SU-DHL-6 (cell line): ENCODE measurements at regions not wholly inside any gene's neighbourhood (a gene's known extent, or its start where the extent isn't known, plus 50 kb on each side); places are given as distances from the start of the nearest gene placed in this dataset.

Source experiments
- H2AFZ ChIP-seq: fragments of 200-600 bp; sonication (generic); 2 replicates; pipeline ENCODE4 v1.6.1; 2014; ENCODE audit warnings: low read depth, mild to moderate bottlenecking, moderate library complexity, mixed read lengths, antibody characterized with exemption, low read length; ENCODE audit not compliant: severe bottlenecking
- H3F3A ChIP-seq: fragments of 200-600 bp; shearing (Covaris generic); 2 replicates; pipeline ENCODE4 v1.6.0; 2016; ENCODE audit warnings: antibody characterized with exemption, mild to moderate bottlenecking; ENCODE audit not compliant: insufficient read depth
- H3K27ac ChIP-seq: fragments of 200-600 bp; sonication (generic); 2 replicates; pipeline ENCODE4 v1.5.1; 2016; ENCODE audit warnings: low read depth, mild to moderate bottlenecking, low read length, moderate library complexity, mixed read lengths
- H3K27me3 ChIP-seq: fragments of 200-600 bp; sonication (generic), shearing (Covaris generic); 2 replicates; pipeline ENCODE4 v1.6.0; 2014; ENCODE audit warnings: mild to moderate bottlenecking, low read length
- H3K36me3 ChIP-seq: fragments of 200-600 bp; sonication (generic); 2 replicates; pipeline ENCODE4 v1.6.1; 2014; ENCODE audit warnings: mild to moderate bottlenecking, low read length, mixed read lengths
- H3K4me2 ChIP-seq: fragments of 300-600, 200-600 bp; shearing (Covaris generic), sonication (generic); 2 replicates; pipeline ENCODE4 v1.6.0; 2014; ENCODE audit warnings: low read length, low read depth, mild to moderate bottlenecking; ENCODE audit not compliant: poor library complexity, severe bottlenecking
- H3K4me3 ChIP-seq: fragments of 200-600 bp; sonication (generic); 2 replicates; pipeline ENCODE4 v1.5.1; 2014; ENCODE audit warnings: antibody characterized with exemption, low read length, mild to moderate bottlenecking, mixed read lengths; ENCODE audit not compliant: insufficient read depth, poor library complexity, severe bottlenecking
- H3K79me2 ChIP-seq: fragments of 200-600 bp; sonication (generic); 2 replicates; pipeline ENCODE4 v1.6.1; 2014; ENCODE audit warnings: mild to moderate bottlenecking, low read length, moderate library complexity; ENCODE audit not compliant: insufficient read depth
- H3K9ac ChIP-seq: fragments of 200-600 bp; sonication (generic); 2 replicates; pipeline ENCODE4 v1.7.0; 2014; ENCODE audit warnings: mild to moderate bottlenecking, low read length
- H3K9me2 ChIP-seq: fragments of 200-600 bp; sonication (generic); replicated peaks from 2 replicates; pipeline ENCODE4 v1.6.1; 2014; ENCODE audit warnings: low read length; ENCODE audit not compliant: insufficient read depth
- H3K9me3 ChIP-seq: fragments of 200-600 bp; sonication (generic); 2 replicates; pipeline ENCODE4 v1.6.1; 2014; ENCODE audit warnings: low read length, mixed read lengths; ENCODE audit not compliant: insufficient read depth
- H4K20me1 ChIP-seq: fragments of 200-600 bp; sonication (generic); 2 replicates; pipeline ENCODE4 v1.6.1; 2014; ENCODE audit warnings: low read depth, mild to moderate bottlenecking, antibody characterized with exemption, low read length, moderate library complexity, mixed read lengths
- CTCF ChIP-seq: fragments of 200-600 bp; sonication (generic); IDR thresholded peaks from one replicate; pipeline ENCODE4 v1.5.1; 2017; ENCODE audit warnings: antibody characterized with exemption, mild to moderate bottlenecking, low read length, moderate library complexity; ENCODE audit not compliant: insufficient read depth, poor library complexity, severe bottlenecking
- EZH2phosphoT487 ChIP-seq: fragments of 200-600 bp; sonication (generic), shearing (Covaris generic); conservative IDR thresholded peaks from 2 replicates; pipeline ENCODE4 v1.6.1; 2018; ENCODE audit warnings: mild to moderate bottlenecking, antibody characterized with exemption, low read length, moderate library complexity, mixed read lengths

- no peaks in the 10 kb centered on the region for H3K36me3 ChIP-seq
- no peaks in the 10 kb centered on the region for H3K27me3 ChIP-seq
- no peaks in the 10 kb centered on the region for H3K9me3 ChIP-seq
- TF ChIP-seq EZH2phosphoT487 (no peak), CTCF (no peak)
- H3K9ac ChIP-seq: no peak overlapping the region
- no peak overlapping the region for H3K4me2 ChIP-seq
- H4K20me1 ChIP-seq: no peaks in the 10 kb centered on the region
- H2AFZ ChIP-seq: no peak overlapping the region
- H3K9me2 ChIP-seq: no peaks in the 10 kb centered on the region
- no peaks in the 10 kb centered on the region for H3K79me2 ChIP-seq
- no peaks in the 10 kb centered on the region for H3F3A ChIP-seq
- H3K4me3 ChIP-seq: no peak overlapping the region
- no peak overlapping the region for H3K27ac ChIP-seq
Measured at GRCh38 chr1:29849991-29850757, 613.9 kb downstream of the PTPRU start.

- TF ChIP-seq CTCF: peak; percentile 70
- TF ChIP-seq EZH2phosphoT487: no peak
- Histone ChIP-seq H3K27me3 (no peaks in the 10 kb centered on the region), H3K9me2 (no peaks in the 10 kb centered on the region), H3F3A (no peaks in the 10 kb centered on the region), H3K9ac (no peak overlapping the region), H3K79me2 (no peaks in the 10 kb centered on the region), H4K20me1 (no peaks in the 10 kb centered on the region), H3K4me3 (no peak overlapping the region), H3K9me3 (no peaks in the 10 kb centered on the region), H3K4me2 (no peak overlapping the region), H2AFZ (no peak overlapping the region), H3K36me3 (no peaks in the 10 kb centered on the region), H3K27ac (no peak overlapping the region)
Measured at GRCh38 chr1:29849038-29849750, 612.9 kb downstream of the PTPRU start.

- Histone ChIP-seq H3K4me3 (no peak overlapping the region), H3K9me2 (no peaks in the 10 kb centered on the region), H3F3A (no peaks in the 10 kb centered on the region), H3K79me2 (no peaks in the 10 kb centered on the region), H3K27ac (no peak overlapping the region), H3K4me2 (no peak overlapping the region), H3K9ac (no peak overlapping the region), H3K9me3 (no peaks in the 10 kb centered on the region; the same call in 1 of the 2 replicates), H3K27me3 (0 out of 2 replicates have a peak, but pooled peaks cover 1% of the 10 kb centered on the region), H3K36me3 (no peaks in the 10 kb centered on the region), H4K20me1 (no peaks in the 10 kb centered on the region), H2AFZ (no peak overlapping the region)
- TF ChIP-seq CTCF: no peak
- TF ChIP-seq EZH2phosphoT487: no peak
Measured at GRCh38 chr1:29845910-29846309, 609.6 kb downstream of the PTPRU start.
